HG02943 (cell line): ENCODE measurements at regions not wholly inside any gene's neighbourhood (a gene's known extent, or its start where the extent isn't known, plus 50 kb on each side); places are given as distances from the start of the nearest gene placed in this dataset.
A peak's percentile ranks its signal among the peaks of the same experiment; 100 is the strongest.

Experiments used
- ATAC-seq: cut with Tn5 transposase; IDR thresholded peaks from one replicate; pipeline ENCODE4 v1.9.1; 2021; ENCODE audit warnings: mild to moderate bottlenecking, low read depth, moderate library complexity; ENCODE audit not compliant: unreplicated experiment

GRCh38 chr7:155198901-155199845 is 98.5 kb upstream of the INSIG1 start:
- no peak for ATAC-seq

- no peak for ATAC-seq
These were observed 96.2 kb upstream of the INSIG1 start for GRCh38 chr7:155201325-155202087.

GRCh38 chr7:155202106-155202871 is 95.4 kb upstream of the INSIG1 start:
- ATAC-seq: no peak

GRCh38 chr7:155203059-155203881 is 94.4 kb upstream of the INSIG1 start:
- ATAC-seq: no peak

GRCh38 chr7:155203882-155204691 is 93.6 kb upstream of the INSIG1 start:
- ATAC-seq: no peak

GRCh38 chr7:155204744-155205367 is 92.8 kb upstream of the INSIG1 start:
- ATAC-seq: no peak

- ATAC-seq: peak; percentile 90
These were observed 92.0 kb upstream of the INSIG1 start for GRCh38 chr7:155205368-155206317.

GRCh38 chr7:155206318-155207020 is 91.2 kb upstream of the INSIG1 start:
- peak; percentile 40 for ATAC-seq

GRCh38 chr7:155207326-155208002 is 90.2 kb upstream of the INSIG1 start:
- no peak for ATAC-seq

- ATAC-seq: no peak
These were observed 88.8 kb upstream of the INSIG1 start for GRCh38 chr7:155208681-155209477.

GRCh38 chr7:155209478-155210319 is 88.0 kb upstream of the INSIG1 start:
- ATAC-seq: no peak

GRCh38 chr7:155210356-155210755 is 87.3 kb upstream of the INSIG1 start:
- no peak for ATAC-seq

- no peak for ATAC-seq
These were observed 86.5 kb upstream of the INSIG1 start for GRCh38 chr7:155211173-155211572.

GRCh38 chr7:155211761-155212160 is 85.9 kb upstream of the INSIG1 start:
- no peak for ATAC-seq
